Activated CD4-positive, alpha-beta T cell treated with anti-CD3 and anti-CD28 coated beads for 48 hours (primary cell): ENCODE measurements at regions not wholly inside any gene's neighbourhood (a gene's known extent, or its start where the extent isn't known, plus 50 kb on each side); places are given as distances from the start of the nearest gene placed in this dataset.

ENCODE experiments used
- DNase-seq: peaks from one replicate; pipeline ENCODE4 v3.0.0-alpha.2; 2020

DNA sequence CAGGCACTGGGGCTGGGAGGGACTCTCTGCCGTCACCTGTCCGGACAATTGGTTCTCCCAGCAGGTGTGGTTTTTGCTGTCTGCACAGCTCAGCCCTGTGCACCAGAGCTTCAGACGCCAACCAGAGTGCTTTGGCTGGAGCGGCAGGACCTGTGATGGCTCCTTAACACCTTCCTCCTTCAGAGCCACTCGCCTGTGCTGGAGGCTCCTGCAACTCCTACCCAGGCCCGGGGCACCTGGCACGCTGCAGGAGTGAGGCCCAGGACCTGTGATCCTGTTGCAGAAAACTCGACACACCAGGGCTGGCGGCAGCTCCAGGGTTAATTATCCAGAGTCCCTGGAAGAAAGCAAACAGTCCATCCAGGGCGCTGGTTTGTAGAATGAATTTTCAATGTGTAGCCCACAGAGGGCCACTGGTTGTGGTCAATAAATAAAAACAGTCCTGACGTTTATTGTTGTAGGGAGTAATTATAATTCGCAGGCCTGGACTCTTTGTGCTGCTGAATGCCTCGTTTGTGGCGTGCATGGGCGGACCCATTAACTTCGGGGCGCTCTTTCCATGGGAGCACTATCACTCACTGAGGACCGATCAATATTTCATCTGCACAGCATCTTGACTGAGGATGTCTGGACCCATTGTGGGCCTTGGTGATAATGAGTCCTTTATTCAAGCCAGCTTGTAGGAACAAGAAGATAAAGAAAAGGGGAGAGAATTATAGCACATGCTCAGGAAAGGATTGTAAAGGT is 339.7 kb upstream of the IRX4 start:
- no peak for DNase-seq

DNA sequence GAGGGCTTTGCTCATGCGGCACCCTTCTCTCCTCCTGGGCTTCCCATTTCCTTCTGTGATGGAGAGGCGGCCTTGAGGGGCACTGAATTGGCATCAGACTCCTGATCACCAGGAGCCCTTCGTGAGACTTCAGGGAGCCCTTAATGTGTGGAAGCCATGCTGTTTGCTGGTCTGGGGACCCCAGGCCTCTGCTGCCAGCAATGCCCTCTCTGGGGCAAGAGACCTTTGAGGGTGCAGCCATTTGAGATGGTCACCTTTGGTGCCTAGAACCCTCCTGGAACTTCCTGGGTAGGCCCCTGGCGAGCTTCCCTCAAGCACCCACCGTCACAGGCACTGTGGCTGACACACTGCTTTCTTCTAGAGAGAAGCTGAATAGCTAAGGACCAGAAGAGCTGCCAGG is 338.7 kb upstream of the IRX4 start:
- no peak for DNase-seq

DNA sequence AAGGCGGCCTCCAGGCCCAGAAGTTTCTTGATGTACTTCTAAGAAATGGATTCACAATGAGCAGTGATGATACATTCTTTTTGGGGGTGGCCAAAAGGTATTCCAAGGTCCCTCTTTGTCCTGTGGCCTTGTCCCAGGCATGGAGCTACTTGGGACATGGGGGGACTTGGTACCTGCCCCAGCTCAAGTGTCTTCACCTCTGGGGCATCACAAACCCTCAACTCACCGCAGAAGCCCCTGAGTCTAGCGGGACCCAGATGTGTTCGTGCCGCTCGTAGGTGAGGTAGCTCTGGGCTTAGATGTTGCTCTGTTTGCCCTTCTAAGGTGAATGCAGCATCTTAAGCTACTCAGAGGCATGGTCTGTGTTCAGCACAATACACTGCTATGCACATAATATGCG is 338.0 kb upstream of the IRX4 start:
- no peak for DNase-seq

DNA sequence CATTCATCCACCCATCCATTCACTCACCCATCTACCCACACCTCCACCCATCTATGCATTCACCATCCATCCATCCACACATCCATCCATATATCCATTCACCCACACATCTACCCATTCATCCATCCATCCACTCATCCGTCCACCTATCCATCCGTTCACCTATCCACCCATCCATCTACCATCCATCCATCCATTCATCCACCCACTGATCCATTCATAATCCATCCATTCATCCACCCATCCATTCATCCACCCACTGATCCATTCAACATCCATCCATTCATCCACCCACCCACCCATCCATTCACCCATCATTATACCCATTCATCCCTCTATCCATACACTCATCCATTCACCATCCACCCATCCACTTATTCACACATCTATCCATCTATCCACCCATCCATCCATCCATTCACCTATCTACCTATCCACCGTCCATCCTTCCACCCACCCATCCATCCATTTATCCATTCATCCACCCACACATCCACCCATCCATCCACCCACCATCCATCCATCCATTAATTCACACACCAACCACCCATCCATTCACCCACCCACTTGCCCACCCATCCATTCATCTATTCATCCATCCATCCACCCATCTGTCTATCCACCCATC is 336.5 kb upstream of the IRX4 start:
- no peak for DNase-seq

DNA sequence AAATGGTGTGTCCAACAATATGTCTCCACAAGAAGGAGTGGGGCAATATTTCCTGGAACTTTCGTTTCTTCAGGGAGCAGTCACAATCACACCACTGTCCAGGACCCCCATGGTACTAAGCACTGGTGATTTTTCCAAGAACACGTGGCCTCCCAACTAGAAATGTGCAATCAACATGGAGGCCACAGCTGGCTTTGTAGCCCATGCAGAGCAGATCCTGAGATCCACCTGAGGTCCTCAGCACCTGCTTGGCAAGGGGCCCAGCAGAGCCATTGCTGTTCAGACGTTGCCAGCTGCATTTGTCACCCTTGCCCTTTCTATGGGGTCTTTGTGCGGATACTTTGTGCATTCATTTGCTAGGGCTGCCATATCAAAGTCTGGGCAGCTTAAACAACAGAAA is 334.5 kb upstream of the IRX4 start:
- DNase-seq = no peak

DNA sequence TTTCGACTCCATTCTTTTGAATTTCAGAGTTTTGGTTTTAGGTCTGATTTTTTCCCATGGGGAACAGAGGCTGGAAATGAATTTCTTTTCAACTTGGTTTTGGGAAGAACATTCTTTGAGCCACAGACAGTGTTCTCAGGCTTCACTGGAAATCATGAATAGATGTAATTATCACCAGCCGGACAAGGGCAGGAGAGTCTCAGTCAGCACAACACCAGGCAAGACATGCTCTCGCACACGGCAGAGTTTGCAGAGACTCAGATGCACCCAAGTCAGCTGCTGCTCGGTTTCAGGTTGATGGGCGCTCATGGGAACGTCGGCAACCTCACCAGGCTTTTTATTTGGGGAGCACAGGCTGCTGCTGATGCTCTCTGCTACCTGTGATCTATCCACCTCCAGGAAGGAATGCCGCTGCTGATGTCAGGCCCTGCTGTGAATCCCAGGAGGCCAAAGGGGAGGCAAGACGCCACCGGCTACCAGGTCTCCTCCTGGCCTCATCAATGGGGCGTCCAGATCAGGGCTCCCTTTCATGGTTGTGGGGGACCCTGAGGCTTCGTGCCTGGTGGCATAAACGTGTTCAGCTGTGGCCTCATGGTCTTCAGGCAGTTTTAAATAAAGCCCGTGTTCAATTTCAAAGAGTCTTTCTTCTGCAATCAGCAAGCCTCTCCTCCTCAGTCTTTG is 332.3 kb upstream of the IRX4 start:
- DNase-seq = no peak

DNA sequence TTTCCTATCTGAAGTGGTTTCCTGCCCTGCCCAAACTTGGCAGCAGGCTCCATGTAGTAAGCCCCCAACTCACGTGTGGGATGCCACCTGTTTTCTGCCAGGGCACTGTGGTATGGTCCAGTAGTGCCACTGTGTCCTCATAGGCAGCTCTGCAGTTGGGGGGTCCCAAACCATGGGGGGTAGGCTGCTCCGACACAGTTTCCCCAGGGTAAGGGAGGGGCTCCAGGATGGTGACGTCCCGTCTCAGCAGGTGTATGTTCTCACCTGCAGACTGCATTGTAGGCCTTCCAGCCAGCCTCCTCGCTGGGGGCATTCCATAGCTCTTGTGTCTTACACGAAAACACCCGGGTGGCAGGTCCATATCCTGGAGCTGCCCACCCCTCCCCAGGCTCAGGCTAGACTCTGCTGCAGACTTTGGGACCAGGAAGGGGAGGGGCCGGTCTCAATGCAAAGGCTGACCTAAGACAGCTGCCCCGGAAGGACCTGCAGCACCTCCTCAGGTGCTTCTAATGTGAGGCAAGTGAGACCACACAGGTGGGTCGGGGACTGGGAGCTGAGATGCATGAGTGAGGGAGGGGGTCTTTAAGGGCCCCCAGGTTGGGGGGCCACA is 330.5 kb upstream of the IRX4 start:
- no peak for DNase-seq

DNA sequence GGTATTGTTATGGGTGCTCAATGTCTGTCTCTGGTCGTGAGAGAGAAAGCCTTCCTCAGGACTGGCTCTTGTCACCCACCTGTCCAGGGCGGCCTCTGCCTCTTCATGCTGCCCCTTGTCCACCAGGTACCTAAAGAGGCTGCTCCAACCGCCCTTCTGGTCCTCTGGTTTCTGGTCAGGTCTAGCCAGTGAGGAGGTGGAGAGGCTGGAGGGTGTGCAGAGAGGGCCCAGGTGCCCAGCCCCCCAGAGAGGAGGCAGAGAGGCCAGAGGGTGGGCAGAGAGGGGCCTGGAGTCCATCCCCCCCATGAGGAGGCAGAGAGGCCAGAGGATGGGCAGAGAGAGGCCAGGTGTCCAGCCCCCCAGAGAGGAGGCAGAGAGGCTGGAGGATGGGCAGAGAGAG is 329.8 kb upstream of the IRX4 start:
- DNase-seq = no peak

DNA sequence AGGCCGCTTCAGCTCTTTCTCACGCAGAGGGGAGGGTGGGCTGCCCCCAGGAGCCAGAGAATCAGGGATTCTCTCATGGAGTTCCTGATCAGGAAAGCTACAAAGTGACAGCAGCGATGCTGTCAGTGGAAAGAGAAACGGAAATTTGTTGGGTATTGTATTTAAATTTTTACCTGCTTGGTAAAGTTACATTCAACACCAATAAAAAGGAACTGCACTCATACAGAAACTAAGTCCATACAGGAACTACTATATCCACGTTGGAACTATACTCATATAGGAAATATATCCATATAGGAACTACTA is 325.5 kb upstream of the IRX4 start:
- no peak for DNase-seq

DNA sequence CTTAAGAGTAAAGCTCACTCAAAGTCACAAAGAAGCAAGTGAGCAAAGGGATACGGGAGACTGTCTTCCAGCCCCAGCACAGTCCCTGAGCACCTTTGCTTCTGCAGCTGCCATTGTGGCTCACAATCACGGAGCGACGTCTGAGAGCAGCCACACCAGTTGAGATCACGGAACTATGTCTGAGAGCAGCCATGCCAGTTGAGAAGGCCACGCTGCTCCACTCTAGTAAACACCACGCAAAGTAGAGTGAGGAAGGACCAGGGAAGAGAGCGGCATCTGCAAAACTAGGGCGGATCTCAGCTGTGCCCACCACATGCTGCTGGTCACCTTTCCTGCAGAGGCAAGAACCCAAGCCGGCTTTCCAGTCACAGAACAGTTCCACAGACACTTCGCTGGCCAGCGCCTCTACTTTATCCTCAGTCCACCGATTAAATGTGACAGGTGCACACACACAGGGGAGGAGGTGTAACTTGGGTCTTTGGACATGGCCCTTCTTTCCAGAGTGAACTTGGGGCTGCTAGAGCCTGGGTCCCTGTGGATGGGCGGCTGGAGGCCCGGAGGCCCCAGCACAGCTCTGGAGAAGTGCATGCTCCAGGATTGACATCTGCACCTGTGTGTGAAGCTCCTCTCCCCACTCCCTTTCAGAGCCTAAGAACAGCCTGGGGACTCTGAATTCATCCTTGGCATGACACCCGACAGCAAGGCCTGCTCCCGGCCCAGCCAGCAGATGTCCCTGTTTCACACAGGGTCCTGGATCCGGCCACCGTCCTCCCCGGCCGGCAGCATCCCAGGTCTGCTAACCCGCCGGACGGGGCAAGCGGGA is 324.9 kb upstream of the IRX4 start:
- DNase-seq = peak; percentile 5

DNA sequence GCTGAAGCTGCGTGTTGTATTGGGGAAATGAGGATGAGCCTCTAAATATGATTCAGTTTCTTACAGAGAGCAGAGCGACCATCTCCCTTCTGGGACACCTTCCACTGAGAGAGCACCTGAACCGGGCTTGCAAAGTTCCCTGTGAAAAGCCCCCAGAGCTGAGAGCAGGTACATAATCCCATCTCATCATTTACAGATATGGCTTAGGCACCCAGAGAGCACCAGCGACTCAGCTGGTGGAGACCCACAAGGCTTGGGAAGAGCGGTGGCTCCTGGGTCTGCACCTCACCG is 324.3 kb upstream of the IRX4 start:
- DNase-seq = no peak

DNA sequence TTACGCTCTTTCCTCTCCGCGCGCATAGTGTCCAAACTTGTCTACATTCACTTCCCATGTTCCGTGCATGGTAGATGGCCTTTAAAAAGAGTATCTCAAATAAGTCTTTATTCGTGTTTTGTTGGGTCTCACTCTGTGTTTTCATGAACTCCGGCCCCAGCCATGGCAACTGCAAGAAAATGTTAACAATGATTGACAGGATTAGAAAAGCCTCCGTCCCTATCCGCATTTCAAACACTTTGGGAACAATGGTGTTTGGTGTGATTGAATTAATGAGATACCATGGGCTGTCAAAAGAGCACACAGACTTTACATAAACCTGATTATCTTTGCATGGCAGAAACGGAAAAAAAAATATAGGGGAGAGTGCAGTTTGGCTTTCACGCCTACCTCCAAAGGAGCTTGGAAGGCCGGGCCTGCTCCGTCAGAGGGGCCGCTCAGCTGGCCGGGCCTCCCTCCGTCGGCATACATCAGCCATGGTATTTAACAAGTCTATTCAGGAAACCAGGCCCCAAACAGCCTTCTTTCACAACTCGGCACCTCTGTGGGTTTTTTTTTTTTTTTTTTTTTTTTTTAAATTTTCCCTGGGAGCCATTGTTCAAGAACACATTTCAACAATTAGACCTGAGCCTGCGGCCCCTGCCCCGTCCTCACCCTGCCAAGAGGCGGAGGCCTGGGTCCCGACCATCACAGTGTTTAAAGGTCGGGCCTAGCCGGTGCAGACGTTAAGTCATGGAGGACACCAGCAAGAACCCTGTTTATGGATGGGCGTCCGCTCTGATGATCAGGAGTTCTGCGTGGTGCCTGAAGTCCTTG is 323.8 kb upstream of the IRX4 start:
- no peak for DNase-seq

DNA sequence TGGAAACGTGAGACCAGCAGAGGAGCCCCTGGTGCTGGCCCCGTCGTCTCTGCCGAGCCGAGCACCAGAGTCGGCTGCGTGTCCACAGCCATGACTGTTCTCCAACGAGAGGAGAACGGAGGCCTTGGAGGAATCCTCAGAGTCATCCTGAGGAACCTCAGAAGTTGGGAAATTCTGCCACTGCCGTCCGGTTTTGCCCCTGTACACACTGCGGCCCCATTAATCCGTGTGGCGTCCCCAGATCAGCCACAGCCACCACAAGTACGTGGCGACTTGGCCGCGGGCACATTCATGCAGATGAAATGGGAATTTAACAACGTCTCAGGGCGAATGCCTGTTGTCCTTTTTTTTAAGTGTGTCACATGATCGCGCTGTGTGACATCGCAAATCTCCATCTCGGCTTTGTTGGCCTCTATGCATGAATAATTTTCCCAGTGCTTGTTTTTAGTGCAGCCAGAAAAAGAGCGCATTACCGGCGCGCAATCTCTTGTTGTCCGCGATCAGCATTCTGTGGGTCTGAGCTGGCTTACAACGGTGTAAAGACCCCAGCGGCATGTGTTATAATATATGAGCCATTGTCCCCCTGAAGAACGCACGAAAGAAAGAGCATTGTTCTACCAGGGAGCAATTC is 323.0 kb upstream of the IRX4 start:
- DNase-seq = no peak

DNA sequence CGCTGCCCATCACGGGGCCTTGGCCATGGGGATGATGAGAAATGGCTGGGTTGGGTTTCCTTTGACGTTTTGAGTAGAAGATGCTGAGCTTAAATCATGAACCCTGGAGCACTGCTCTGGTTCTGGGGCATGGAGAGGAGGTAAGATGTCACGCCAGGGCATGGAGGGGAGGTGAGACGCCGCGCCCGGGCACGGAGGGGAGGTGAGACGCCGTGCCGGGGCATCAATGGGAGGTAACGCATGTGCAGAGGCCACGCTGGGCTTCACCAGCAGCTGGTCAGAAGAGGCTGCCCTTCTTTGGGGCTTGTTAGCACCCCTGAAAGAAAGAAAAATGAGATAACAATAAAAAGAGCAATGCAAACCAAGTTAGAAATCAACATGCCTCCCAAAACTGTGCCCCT is 322.5 kb upstream of the IRX4 start:
- DNase-seq = no peak

DNA sequence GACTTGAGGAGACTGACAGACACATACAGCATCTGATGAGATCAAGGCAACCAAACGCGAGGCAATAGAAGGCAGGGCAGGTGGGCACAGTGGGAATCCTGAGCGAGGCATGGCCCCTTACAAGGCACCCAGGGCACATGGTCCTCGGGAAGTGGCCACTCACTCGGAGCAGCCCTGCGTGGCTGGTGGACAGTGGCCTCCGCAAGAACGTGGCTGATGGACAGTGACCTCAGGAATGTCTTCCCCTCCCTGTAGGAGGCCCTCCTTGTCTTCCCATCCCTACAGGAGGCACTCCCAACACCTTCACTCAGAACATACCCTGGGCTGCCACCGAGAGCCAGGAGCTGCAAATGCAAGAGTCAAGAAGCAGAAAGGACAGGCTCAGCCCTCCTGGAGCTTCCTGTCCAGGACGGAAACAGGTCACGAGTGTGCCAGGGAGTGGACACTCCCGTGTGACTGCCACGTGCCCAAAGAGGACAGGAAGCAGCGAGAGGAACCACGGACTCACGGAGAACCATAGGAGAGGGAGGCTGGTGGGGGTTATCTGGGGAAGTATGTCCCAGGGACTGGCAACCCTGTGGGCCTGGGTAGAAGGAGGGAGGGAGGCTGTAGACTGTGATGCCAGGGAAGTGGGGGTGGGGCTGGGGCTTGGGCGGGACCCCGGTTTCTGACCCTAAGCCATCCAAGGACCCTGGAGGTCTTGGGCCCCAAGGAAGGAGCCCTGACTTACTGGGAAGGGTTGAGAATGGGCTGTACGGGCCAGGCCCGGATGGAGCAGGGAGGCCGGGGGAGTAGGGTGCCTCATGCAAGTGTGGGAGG is 321.9 kb upstream of the IRX4 start:
- no peak for DNase-seq

DNA sequence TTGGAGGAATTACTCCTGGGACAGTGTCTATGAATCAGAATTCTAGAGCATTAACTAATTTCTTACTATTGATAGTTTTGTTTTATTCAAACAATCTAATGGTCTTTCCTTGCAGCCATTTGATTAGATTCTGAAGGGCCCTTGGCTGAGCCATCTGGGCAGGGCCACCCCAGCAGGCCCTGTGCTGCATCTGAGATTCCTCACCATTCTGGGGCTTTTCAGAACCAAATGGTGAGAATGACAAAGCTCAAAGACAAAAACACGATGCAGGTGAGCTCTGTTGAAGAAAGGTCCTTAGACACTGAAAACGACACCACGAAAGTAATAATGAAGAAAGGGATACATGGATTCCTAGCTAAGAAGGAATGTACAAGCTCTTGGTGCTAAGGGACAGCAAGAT is 321.0 kb upstream of the IRX4 start:
- DNase-seq = no peak

DNA sequence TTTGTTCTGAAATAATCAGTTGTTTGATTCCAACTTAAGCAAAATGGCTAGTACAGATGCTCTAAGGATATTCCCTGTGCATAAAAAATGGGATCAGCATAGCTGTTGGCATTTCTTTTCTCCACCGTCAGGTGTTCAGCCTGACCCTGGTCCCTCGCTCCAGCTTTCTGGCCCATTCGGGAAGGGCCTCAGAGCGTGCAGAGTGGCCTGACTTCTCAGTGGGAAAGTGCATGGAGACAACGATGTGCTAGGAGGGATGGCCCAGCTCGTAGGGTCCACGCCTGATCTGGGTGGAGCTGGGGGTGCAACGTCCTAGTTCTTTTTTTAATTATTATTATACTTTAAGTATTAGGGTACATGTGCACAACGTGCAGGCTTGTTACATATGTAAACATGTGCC is 319.1 kb upstream of the IRX4 start:
- DNase-seq = no peak

DNA sequence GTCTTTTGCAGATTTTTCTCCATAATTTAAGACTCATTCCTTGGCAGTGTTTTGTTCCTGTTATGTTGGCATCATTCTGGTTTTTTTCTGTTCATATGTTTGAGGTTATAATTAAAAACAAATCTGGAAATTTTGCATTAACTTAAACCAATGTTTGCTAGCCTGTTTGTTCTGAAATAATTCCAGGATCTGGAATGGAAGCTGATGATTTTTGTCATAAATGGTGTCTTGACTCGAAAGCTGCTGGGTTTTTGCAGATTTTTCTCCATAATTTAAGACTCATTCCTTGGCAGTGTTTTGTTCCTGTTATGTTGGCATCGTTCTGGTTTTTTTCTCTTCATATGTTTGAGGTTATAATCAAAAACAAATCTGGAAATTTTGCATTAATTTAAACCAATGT is 318.7 kb upstream of the IRX4 start:
- no peak for DNase-seq

DNA sequence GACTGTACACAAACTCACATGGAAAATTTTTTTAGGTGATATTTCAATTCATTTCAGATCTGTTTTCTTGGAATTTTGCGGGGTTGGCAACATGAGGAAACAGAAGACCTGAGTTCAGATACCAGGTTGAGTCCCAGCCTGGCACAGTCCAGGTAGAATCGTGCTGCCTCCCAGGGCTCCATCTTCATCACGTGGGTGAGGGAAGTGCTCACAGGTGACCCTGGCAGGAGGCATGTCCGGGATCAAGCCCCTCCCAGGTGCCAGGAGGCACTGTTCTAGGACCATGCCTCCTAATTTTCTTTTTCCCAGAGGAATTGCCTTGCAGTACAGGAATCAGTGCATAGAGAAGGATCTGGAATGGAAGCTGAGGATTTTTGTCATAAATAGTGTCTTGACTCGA is 318.3 kb upstream of the IRX4 start:
- DNase-seq = no peak

DNA sequence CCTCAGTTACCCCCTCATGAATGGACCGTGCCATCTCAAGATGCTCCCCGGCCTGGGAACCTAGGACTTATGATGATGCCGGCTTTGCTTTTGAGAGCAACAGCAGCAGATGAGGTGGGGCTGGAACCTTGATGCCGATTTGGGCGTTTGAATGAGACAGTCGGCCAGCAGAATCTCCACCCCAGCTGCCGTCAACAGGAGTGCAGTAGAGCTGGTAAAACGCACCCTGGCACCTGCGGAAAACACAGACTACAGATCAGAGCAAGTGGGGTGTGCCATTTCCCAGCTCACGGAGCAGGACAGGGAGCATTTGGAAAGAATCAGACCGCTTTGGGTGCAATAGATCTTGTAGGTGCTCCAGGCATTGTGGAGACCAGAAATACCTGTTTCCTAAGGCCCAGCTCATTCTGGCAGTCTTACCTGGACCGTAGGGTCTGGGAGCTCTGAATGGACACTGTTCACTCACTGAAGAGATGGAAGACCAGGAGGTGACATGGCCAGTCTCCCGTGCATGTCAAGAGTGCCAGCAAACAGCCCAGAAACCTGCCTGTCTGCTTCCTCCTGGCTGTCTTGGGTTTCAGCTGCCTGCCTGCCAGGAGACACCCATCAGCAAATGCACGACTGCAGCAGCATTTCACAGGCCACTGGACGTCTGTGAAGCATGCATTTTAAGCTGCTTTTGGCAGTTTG is 317.7 kb upstream of the IRX4 start:
- DNase-seq = no peak

DNA sequence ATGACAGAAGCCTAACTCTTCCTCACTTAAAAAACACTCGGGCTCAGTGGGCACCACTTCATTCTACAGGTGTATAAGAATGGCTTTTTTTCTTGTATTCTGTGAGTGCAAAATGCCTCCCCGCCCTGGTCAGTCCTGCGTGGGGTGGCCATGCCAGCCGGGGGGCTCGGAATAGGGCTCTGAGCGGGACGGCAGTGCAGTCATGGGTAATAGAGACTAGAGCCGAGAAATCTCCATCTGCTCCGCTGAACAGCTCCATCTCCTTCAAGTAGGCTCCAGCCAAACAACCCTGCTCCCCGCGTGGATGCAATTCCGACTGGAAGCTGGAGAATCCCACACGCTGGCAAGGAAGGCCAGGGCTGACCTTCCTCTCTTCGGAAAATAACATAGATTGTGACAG is 317.0 kb upstream of the IRX4 start:
- no peak for DNase-seq
